HepG2 (cell line): ENCODE measurements at regions not wholly inside any gene's neighbourhood (a gene's known extent, or its start where the extent isn't known, plus 50 kb on each side); places are given as distances from the start of the nearest gene placed in this dataset.
A peak's percentile ranks its signal among the peaks of the same experiment; 100 is the strongest.

Experiments
- ATAC-seq: fragments of 200-7000 bp; cut with Tn5 transposase; 3 replicates; pipeline ENCODE4 v1.9.1; 2020; ENCODE audit warnings: mild to moderate bottlenecking, moderate library complexity
- BruUV-seq: library from RNA; stranded (reverse); fragments of 400-500 nt; replicated peaks from 2 replicates; lab custom pipeline; 2021; lab: Mats Ljungman, UMichigan
- CTCF ChIA-PET: fragments of 300-600 bp; formaldehyde crosslinking; extraction: SDS; loops from one replicate; lab custom pipeline; 2021; ENCODE audit warnings: low total read pairs, inconsistent platforms, low intra/inter-chr PET ratio; lab: Yijun Ruan, JAX
- POLR2A ChIA-PET: fragments of 350-600 bp; sonication (Branson Sonifier 250); formaldehyde crosslinking; loops from one replicate; lab custom pipeline; 2020; ENCODE audit warnings: antibody characterized with exemption, inconsistent platforms; lab: Yijun Ruan, JAX
- DNase-seq: peaks from one replicate; pipeline ENCODE4 v3.0.0-alpha.2; 2015; ENCODE audit warnings: low spot score
- FAIRE-seq: peaks from 3 replicates; lab custom pipeline; 2011; peaks lifted over from hg19 to GRCh38; lab: Jason Lieb, UNC
- H2AFZ ChIP-seq: one replicate; pipeline ENCODE4 v1.6.1; 2011; ENCODE audit warnings: low read length, inconsistent platforms
- H3K27ac ChIP-seq: fragments of 300-600 bp; 3 replicates; pipeline ENCODE4 v1.8.0; 2011; ENCODE audit warnings: mixed run types, mild to moderate bottlenecking, mixed read lengths, low read length, inconsistent platforms; ENCODE audit not compliant: insufficient read depth; ENCODE audit errors: extremely low read length
- H3K27me3 ChIP-seq, 2 experiments: fragments of 200-600 bp in 1 of 2; 2 replicates in 1 of 2; 3 replicates in 1 of 2; pipeline versions ENCODE4 v1.6.0 to v1.8.0; 2011; ENCODE audit warnings: low read length in 2 of 2, mild to moderate bottlenecking in 2 of 2, moderate library complexity in 2 of 2, inconsistent platforms in 1 of 2; ENCODE audit not compliant: insufficient read depth in 2 of 2, control insufficient read depth in 1 of 2
- H3K36me3 ChIP-seq, 2 experiments: fragments of 200-600 bp in 1 of 2; replicated peaks in 1 of 2; 2 replicates in 1 of 2; 3 replicates in 1 of 2; pipeline versions ENCODE4 v1.5.1 to v1.8.0; 2011; ENCODE audit warnings: low read length in 2 of 2, inconsistent platforms in 1 of 2; ENCODE audit not compliant: insufficient read depth in 2 of 2, control insufficient read depth in 1 of 2
- H3K4me1 ChIP-seq: 2 replicates; pipeline ENCODE4 v1.5.1; 2012; ENCODE audit warnings: low read length, inconsistent platforms; ENCODE audit not compliant: insufficient read depth
- H3K4me2 ChIP-seq: 2 replicates; pipeline ENCODE4 v1.6.0; 2011; ENCODE audit warnings: low read depth, low read length, inconsistent platforms
- H3K4me3 ChIP-seq, 3 experiments: fragments of 200-600 bp in 1 of 3; sonication (generic), shearing (Covaris generic) in 1 of 3; replicated peaks in 1 of 3; 2 replicates each; pipeline ENCODE4 v1.5.1; 2011 to 2016; ENCODE audit warnings: low read length in 3 of 3, inconsistent platforms in 2 of 3, low read depth in 2 of 3, mild to moderate bottlenecking in 2 of 3, control low read depth in 1 of 3, mixed read lengths in 1 of 3; ENCODE audit not compliant: insufficient read depth in 1 of 3
- H3K79me2 ChIP-seq: one replicate; pipeline ENCODE4 v1.6.1; 2011; ENCODE audit warnings: low read length, inconsistent platforms; ENCODE audit not compliant: insufficient read depth
- H3K9ac ChIP-seq: 2 replicates; pipeline ENCODE4 v1.6.0; 2011; ENCODE audit warnings: mild to moderate bottlenecking, low read depth, low read length, inconsistent platforms; ENCODE audit not compliant: insufficient read depth
- H3K9me3 ChIP-seq: 2 replicates; pipeline ENCODE4 v1.5.1; 2012; ENCODE audit warnings: mild to moderate bottlenecking, low read length
- H4K20me1 ChIP-seq: 2 replicates; pipeline ENCODE4 v1.6.0; 2011; ENCODE audit warnings: inconsistent platforms, mild to moderate bottlenecking, low read length, moderate library complexity; ENCODE audit not compliant: insufficient read depth
- AHDC1 ChIP-seq: sonication (generic); formaldehyde crosslinking; IDR thresholded peaks from 2 replicates; pipeline ENCODE4 v1.5.1; 2020; ENCODE audit warnings: mild to moderate bottlenecking, missing genetic modification reagents, borderline replicate concordance
- ATF4 ChIP-seq, 2 experiments: fragments of 450-650 bp in 1 of 2; sonication (generic) in 1 of 2; formaldehyde crosslinking; IDR thresholded peaks; 2 replicates each; pipeline versions ENCODE4 v1.5.0 to v1.8.0; 2020 to 2022; ENCODE audit warnings: mild to moderate bottlenecking in 1 of 2, missing genetic modification reagents in 1 of 2
- ZNF430 ChIP-seq: sonication (generic); formaldehyde crosslinking; IDR thresholded peaks from 2 replicates; pipeline ENCODE4 v1.9.0; 2021; ENCODE audit warnings: mild to moderate bottlenecking, missing genetic modification reagents
- ZNF816 ChIP-seq: sonication (generic); formaldehyde crosslinking; IDR thresholded peaks from 2 replicates; pipeline ENCODE4 v1.8.0; 2022; ENCODE audit warnings: missing genetic modification reagents, mild to moderate bottlenecking, borderline replicate concordance
- ZNF850 ChIP-seq: sonication (generic); formaldehyde crosslinking; conservative IDR thresholded peaks from 2 replicates; pipeline ENCODE4 v1.9.0; 2021; ENCODE audit warnings: mild to moderate bottlenecking, missing genetic modification reagents
- ZSCAN25 ChIP-seq: sonication (generic); formaldehyde crosslinking; IDR thresholded peaks from 2 replicates; pipeline ENCODE4 v1.8.0; 2022; ENCODE audit warnings: mild to moderate bottlenecking, missing genetic modification reagents
- WGBS: methylation state at CpG from one replicate; pipeline ENCODE4 v1.1.6; 2017; ENCODE audit warnings: low lambda C conversion rate; 5-methylcytosine and 5-hydroxymethylcytosine counted together
- in situ Hi-C: cut with HindIII; loops from 2 replicates; pipeline ENCODE4 v1.10.0; 2017; ENCODE audit warnings: low pct_unique_long_range_greater_than_20kb; ENCODE audit not compliant: extremely low pct_ligation_motif_present
- intact Hi-C: fragments of 100-400 bp; cut with micrococcal nuclease; formaldehyde crosslinking; loops from one replicate; pipeline ENCODE4 v1.10.0; 2022; ENCODE audit not compliant: unreplicated experiment

GRCh38 chr2:62654876-62655359, 50.6 kb upstream of the EHBP1 start:
- H3K4me1 ChIP-seq: peaks cover 34% of the 10 kb centered on the region
- intact Hi-C loops: no loop called here
- DNase-seq (no peak), FAIRE-seq (no peak), ATAC-seq (no peak)
- TF ChIP-seq AHDC1 (CRISPR knock-in tag): no peak
- TF ChIP-seq ATF4 (CRISPR knock-in tag; IDR thresholded peaks at IDR 0.05): 0 out of 4 replicates have a peak, but pooled peaks of 1 of the 2 experiments have one; percentile 12
- TF ChIP-seq ZNF816: 0 out of 2 replicates have a peak, but pooled peaks have one; percentile 42
- TF ChIP-seq ZNF850: 0 out of 2 replicates have a peak, but pooled peaks have one; percentile 42
- TF ChIP-seq ZSCAN25: 0 out of 2 replicates have a peak, but pooled peaks have one; percentile 6
- 0 out of 2 replicates have a peak, but pooled peaks have one; percentile 28 for TF ChIP-seq ZNF430 (CRISPR knock-in tag)
- no peak overlapping the region for H3K4me2 ChIP-seq
- in situ Hi-C loops: no loop called here
- no TSS peak for BruUV-seq
- H3K79me2 ChIP-seq: no peaks in the 10 kb centered on the region
- H3K27ac ChIP-seq: peak overlapping the region; percentile 66
- no peak overlapping the region for H2AFZ ChIP-seq
- no peaks in the 10 kb centered on the region for H3K36me3 ChIP-seq
- H3K9me3 ChIP-seq: no peaks in the 10 kb centered on the region
- H3K27me3 ChIP-seq: no peaks in the 10 kb centered on the region
- POLR2A ChIA-PET: interaction anchor here (1.4 to 2.9 kb wide), 6 partner anchors 8 to 197 kb away, joined by 3 to 28 read pairs (median 6); partner anchors contain the start of gene EHBP1
- CTCF ChIA-PET: no interaction called here
- no peak overlapping the region for H3K9ac ChIP-seq
- no peaks in the 10 kb centered on the region for H4K20me1 ChIP-seq
- 98% methylated on average over 3 of the region's 3 CpGs for WGBS
- no peak overlapping the region for H3K4me3 ChIP-seq
